ENCODE measurements at regions not wholly inside any gene's neighbourhood (a gene's known extent, or its start where the extent isn't known, plus 50 kb on each side); places are given as distances from the start of the nearest gene placed in this dataset.

- Histone ChIP-seq H3K4me1 (no peaks in the 10 kb centered on the region), H3K4me3 (no peak overlapping the region), H3K36me3 (no peaks in the 10 kb centered on the region), H3K27me3 (replicated peaks in 1 of 7) (no peaks in the 10 kb centered on the region), H3K9me3 (no peaks in the 10 kb centered on the region), H3K27ac (no peak overlapping the region)
- intact Hi-C loops (cut with DNase I; ENCODE audit: low total_unique reads) = no loop called here
- TF ChIP-seq POLR2A (IDR thresholded peaks at IDR 0.05) (no peak), CTCF (IDR thresholded peaks at IDR 0.05 in 8 of 11, conservative IDR thresholded peaks at IDR 0.05 in 3 of 11) (no peak), POLR2AphosphoS5 (IDR thresholded peaks at IDR 0.05) (no peak)
- WGBS, 5 donors = 81 to 92% (median 85%) methylated on average over 3 of the region's 3 CpGs
- no peak for DNase-seq
Observed at GRCh38 chr4:125501090-125501489, 186.3 kb downstream of the FAT4 start.

GRCh38 chr4:125501568-125501967, 186.8 kb downstream of the FAT4 start:
- no peaks in the 10 kb centered on the region for H3K4me1 ChIP-seq
- H3K27me3 ChIP-seq (replicated peaks in 1 of 7) = no peaks in the 10 kb centered on the region
- TF ChIP-seq CTCF (IDR thresholded peaks at IDR 0.05 in 8 of 11, conservative IDR thresholded peaks at IDR 0.05 in 3 of 11) (no peak), POLR2A (IDR thresholded peaks at IDR 0.05) (no peak), POLR2AphosphoS5 (IDR thresholded peaks at IDR 0.05) (no peak)
- H3K9me3 ChIP-seq = no peaks in the 10 kb centered on the region
- H3K4me3 ChIP-seq = no peak overlapping the region
- intact Hi-C loops (cut with DNase I; ENCODE audit: low total_unique reads) = no loop called here
- no peak overlapping the region for H3K27ac ChIP-seq
- DNase-seq = no peak
- WGBS, 5 donors = 75 to 86% (median 76%) methylated on average over 4 of the region's 4 CpGs
- H3K36me3 ChIP-seq = no peaks in the 10 kb centered on the region

- H3K4me3 ChIP-seq = no peak overlapping the region
- H3K9me3 ChIP-seq = peaks cover 0 to 18% (median 10%) of the 10 kb centered on the region in 8 donors
- no peaks in the 10 kb centered on the region for H3K27me3 ChIP-seq (replicated peaks in 1 of 7)
- intact Hi-C loops (cut with DNase I; ENCODE audit: low total_unique reads) = no loop called here
- no peak overlapping the region for H3K27ac ChIP-seq
- 68 to 94% (median 82%) methylated on average over 4 of the region's 4 CpGs for WGBS, 5 donors
- DNase-seq = no peak
- no peak for TF ChIP-seq CTCF (IDR thresholded peaks at IDR 0.05 in 8 of 11, conservative IDR thresholded peaks at IDR 0.05 in 3 of 11)
- no peak for TF ChIP-seq POLR2A (IDR thresholded peaks at IDR 0.05)
- no peak for TF ChIP-seq POLR2AphosphoS5 (IDR thresholded peaks at IDR 0.05)
- no peaks in the 10 kb centered on the region for H3K4me1 ChIP-seq
- H3K36me3 ChIP-seq = no peaks in the 10 kb centered on the region
Observed at GRCh38 chr4:125505621-125506020, 190.9 kb downstream of the FAT4 start.

- DNase-seq = no peak
- H3K4me1 ChIP-seq = no peaks in the 10 kb centered on the region
- no peaks in the 10 kb centered on the region for H3K27me3 ChIP-seq (replicated peaks in 1 of 7)
- H3K9me3 ChIP-seq = peaks cover 0 to 19% (median 10%) of the 10 kb centered on the region in 8 donors
- no peak overlapping the region for H3K27ac ChIP-seq
- intact Hi-C loops (cut with DNase I; ENCODE audit: low total_unique reads) = no loop called here
- H3K4me3 ChIP-seq = no peak overlapping the region
- no peak for TF ChIP-seq POLR2A (IDR thresholded peaks at IDR 0.05)
- H3K36me3 ChIP-seq = no peaks in the 10 kb centered on the region
Observed at GRCh38 chr4:125507141-125507540, 192.4 kb downstream of the FAT4 start.

- WGBS, 5 donors = 74 to 89% (median 77%) methylated on average over 3 of the region's 3 CpGs
- DNase-seq = no peak
- H3K9me3 ChIP-seq = peaks cover 0 to 31% (median 14%) of the 10 kb centered on the region in 8 donors
- H3K4me3 ChIP-seq = no peak overlapping the region
- no peaks in the 10 kb centered on the region for H3K27me3 ChIP-seq (replicated peaks in 1 of 7)
- H3K4me1 ChIP-seq = no peaks in the 10 kb centered on the region
- no peak overlapping the region for H3K27ac ChIP-seq
- intact Hi-C loops (cut with DNase I; ENCODE audit: low total_unique reads) = no loop called here
- H3K36me3 ChIP-seq = no peaks in the 10 kb centered on the region
- TF ChIP-seq POLR2AphosphoS5 (IDR thresholded peaks at IDR 0.05) (no peak), POLR2A (IDR thresholded peaks at IDR 0.05) (no peak)
Observed at GRCh38 chr4:125511715-125512114, 197.0 kb downstream of the FAT4 start.

Data from spleen (tissue), 11 donors.